Caki2 (cell line): ENCODE measurements at regions not wholly inside any gene's neighbourhood (a gene's known extent, or its start where the extent isn't known, plus 50 kb on each side); places are given as distances from the start of the nearest gene placed in this dataset.
"Not testable (repeated sequence)": the region's sequence is repeated elsewhere in the genome, so short reads cannot be mapped to it uniquely, and the experiment has no call there.

Experiments used
- DNase-seq: peaks from one replicate; pipeline ENCODE4 v3.0.0-alpha.2; 2015; ENCODE audit warnings: low read depth
- in situ Hi-C: cut with HindIII; loops from 2 replicates; pipeline ENCODE4 v1.10.0; 2016; ENCODE audit warnings: low sequenced_read_pairs, low pct_unique_long_range_greater_than_20kb, mixed read lengths

GRCh38 chr9:1115370-1115769 is 65.2 kb downstream of the DMRT2 start:
- DNase-seq: no peak
- in situ Hi-C loops: no loop called here

GRCh38 chr9:1117439-1117838 is 67.3 kb downstream of the DMRT2 start:
- DNase-seq: no peak
- in situ Hi-C loops: no loop called here

- in situ Hi-C loops: no loop called here
- DNase-seq: no peak
Measured at GRCh38 chr9:1120500-1121165, 70.5 kb downstream of the DMRT2 start.

GRCh38 chr9:1125741-1126140 is 75.6 kb downstream of the DMRT2 start:
- in situ Hi-C loops: no loop called here
- DNase-seq: peak; percentile 2

GRCh38 chr9:1128046-1128445 is 77.9 kb downstream of the DMRT2 start:
- in situ Hi-C loops: no loop called here
- no peak for DNase-seq

GRCh38 chr9:1129382-1129781 is 79.2 kb downstream of the DMRT2 start:
- no peak for DNase-seq
- in situ Hi-C loops: no loop called here

- in situ Hi-C loops: no loop called here
- DNase-seq: no peak
Measured at GRCh38 chr9:1140057-1140456, 89.9 kb downstream of the DMRT2 start.

- no peak for DNase-seq
- in situ Hi-C loops: no loop called here
Measured at GRCh38 chr9:1151691-1152090, 101.5 kb downstream of the DMRT2 start.

GRCh38 chr9:1152171-1152570 is 102.0 kb downstream of the DMRT2 start:
- in situ Hi-C loops: no loop called here
- no peak for DNase-seq

- in situ Hi-C loops: no loop called here
Measured at GRCh38 chr9:1154739-1155138, 104.6 kb downstream of the DMRT2 start.

GRCh38 chr9:1155602-1156001 is 105.4 kb downstream of the DMRT2 start:
- in situ Hi-C loops: no loop called here

More at GRCh38 chr9:1154739-1155138, 104.6 kb downstream of the DMRT2 start:
- no peak for DNase-seq

GRCh38 chr9:1156794-1157550 is 106.8 kb downstream of the DMRT2 start:
- in situ Hi-C loops: no loop called here
- DNase-seq: no peak

More at GRCh38 chr9:1155602-1156001, 105.4 kb downstream of the DMRT2 start:
- no peak for DNase-seq

GRCh38 chr9:1157836-1158235 is 107.7 kb downstream of the DMRT2 start:
- in situ Hi-C loops: no loop called here
- no peak for DNase-seq

GRCh38 chr9:1170918-1171317 is 120.8 kb downstream of the DMRT2 start:
- DNase-seq: no peak
- in situ Hi-C loops: no loop called here

GRCh38 chr9:1171546-1171945 is 121.4 kb downstream of the DMRT2 start:
- no peak for DNase-seq
- in situ Hi-C loops: no loop called here

GRCh38 chr9:1173211-1173610 is 123.1 kb downstream of the DMRT2 start:
- peak; percentile 10 for DNase-seq
- in situ Hi-C loops: no loop called here

GRCh38 chr9:1173993-1174392 is 123.8 kb downstream of the DMRT2 start:
- in situ Hi-C loops: no loop called here
- DNase-seq: no peak

- in situ Hi-C loops: no loop called here
- no peak for DNase-seq
Measured at GRCh38 chr9:1179366-1179765, 129.2 kb downstream of the DMRT2 start.

- in situ Hi-C loops: no loop called here
- no peak for DNase-seq
Measured at GRCh38 chr9:1184146-1184545, 134.0 kb downstream of the DMRT2 start.

- in situ Hi-C loops: not testable (repeated sequence)
Measured at GRCh38 chr9:1187137-1187536, 137.0 kb downstream of the DMRT2 start.

More at GRCh38 chr9:1187137-1187536, 137.0 kb downstream of the DMRT2 start:
- DNase-seq: not testable (repeated sequence)
